Fibroblast of the aortic adventitia (primary cell): ENCODE measurements at regions not wholly inside any gene's neighbourhood (a gene's known extent, or its start where the extent isn't known, plus 50 kb on each side); places are given as distances from the start of the nearest gene placed in this dataset.

Source experiments
- DNase-seq: peaks from one replicate; pipeline ENCODE4 v3.0.0-alpha.2; 2010; ENCODE audit warnings: low read depth
- H3K4me3 ChIP-seq: 2 replicates; pipeline ENCODE4 v1.5.1; 2011; ENCODE audit warnings: low read depth, mild to moderate bottlenecking, control low read depth, low read length, moderate library complexity
- TF ChIP-seq, protein P1 (sequence below): IDR thresholded peaks from 2 replicates; pipeline ENCODE4 v1.5.1; 2011; ENCODE audit warnings: mild to moderate bottlenecking, low read length, control low read depth, inconsistent platforms; ENCODE audit not compliant: insufficient read depth

DNA sequence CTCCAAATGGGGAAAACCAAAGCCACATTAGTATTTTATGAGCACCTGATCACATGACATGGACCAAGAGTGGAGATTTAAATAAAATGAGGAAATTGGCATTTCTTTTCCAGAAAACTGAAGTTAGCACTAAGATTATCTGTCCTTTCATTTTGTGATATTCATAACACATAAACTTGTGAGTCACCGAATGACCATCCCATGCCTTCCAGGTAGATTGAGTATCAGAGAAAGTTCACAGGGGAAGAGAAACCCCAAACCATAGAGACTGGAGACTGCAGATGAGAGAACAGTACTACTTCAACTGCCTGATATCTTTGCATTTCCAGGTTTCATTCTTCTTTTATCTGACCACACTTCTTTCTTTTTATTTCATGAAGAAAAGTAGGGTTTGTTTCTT is 176.3 kb upstream of the LRP1B start:
- DNase-seq: no peak
- TF ChIP-seq, protein P1, sequence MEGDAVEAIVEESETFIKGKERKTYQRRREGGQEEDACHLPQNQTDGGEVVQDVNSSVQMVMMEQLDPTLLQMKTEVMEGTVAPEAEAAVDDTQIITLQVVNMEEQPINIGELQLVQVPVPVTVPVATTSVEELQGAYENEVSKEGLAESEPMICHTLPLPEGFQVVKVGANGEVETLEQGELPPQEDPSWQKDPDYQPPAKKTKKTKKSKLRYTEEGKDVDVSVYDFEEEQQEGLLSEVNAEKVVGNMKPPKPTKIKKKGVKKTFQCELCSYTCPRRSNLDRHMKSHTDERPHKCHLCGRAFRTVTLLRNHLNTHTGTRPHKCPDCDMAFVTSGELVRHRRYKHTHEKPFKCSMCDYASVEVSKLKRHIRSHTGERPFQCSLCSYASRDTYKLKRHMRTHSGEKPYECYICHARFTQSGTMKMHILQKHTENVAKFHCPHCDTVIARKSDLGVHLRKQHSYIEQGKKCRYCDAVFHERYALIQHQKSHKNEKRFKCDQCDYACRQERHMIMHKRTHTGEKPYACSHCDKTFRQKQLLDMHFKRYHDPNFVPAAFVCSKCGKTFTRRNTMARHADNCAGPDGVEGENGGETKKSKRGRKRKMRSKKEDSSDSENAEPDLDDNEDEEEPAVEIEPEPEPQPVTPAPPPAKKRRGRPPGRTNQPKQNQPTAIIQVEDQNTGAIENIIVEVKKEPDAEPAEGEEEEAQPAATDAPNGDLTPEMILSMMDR: no peak

DNA sequence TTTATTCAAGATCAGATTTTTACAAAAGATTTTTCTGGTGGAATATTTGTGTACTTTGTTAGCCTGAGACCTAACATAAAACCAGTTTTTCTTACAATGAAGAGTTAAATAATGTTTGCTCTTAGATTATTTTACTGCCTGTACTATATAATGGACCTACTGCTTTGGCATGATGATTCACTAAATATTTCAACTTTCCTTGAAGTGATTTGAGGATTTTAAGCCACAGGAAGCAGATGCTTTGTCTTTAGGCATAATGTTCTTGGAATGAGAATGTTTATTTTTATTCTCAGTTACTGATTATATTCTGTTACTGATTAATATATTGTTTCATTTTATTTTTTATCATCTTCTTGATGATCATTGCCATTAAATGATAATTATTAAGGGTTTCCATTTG is 175.3 kb upstream of the LRP1B start:
- TF ChIP-seq, protein P1: no peak
- H3K4me3 ChIP-seq: no peak overlapping the region
- DNase-seq: no peak

More for the DNA sequence above, 176.3 kb upstream of the LRP1B start:
- H3K4me3 ChIP-seq: no peak overlapping the region

DNA sequence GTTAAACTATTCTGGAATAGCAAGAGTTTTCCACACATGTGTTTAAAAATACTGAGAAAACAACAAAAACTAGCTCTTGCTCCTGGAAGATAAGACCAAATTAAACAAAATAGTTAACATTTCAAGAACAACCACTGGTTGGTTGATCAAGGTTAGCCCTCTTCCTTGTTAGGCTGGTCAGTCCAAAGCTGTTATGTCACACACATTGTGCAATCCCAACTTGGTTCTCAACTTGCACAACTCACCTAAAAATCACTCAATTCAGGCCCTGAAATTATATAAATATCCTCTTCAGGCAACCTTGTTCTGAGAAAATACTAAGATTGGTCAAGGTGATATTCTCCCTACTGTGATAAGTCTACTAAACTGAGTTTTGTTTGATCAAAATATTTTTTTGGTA is 169.7 kb upstream of the LRP1B start:
- DNase-seq: no peak
- TF ChIP-seq, protein P1: no peak
- no peak overlapping the region for H3K4me3 ChIP-seq

DNA sequence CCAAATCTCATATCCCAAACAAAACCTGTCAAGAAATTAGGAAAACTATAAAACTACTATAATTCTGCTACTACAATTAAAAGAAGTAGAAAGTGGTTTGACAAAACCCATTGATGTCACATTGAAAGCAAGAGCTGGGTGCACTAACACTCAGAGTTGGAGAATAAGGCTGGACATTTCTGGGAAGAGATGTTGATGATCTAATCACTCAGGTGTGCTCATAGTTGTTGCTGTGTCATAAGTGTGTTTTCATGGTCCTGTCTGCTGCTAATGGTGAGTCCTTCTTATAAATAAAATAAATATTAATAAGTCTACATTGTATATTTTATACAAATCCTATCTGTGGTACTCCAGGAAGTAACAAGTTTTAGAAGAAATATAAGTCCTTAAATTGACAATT is 168.2 kb upstream of the LRP1B start:
- H3K4me3 ChIP-seq: no peak overlapping the region
- TF ChIP-seq, protein P1: no peak
- no peak for DNase-seq

DNA sequence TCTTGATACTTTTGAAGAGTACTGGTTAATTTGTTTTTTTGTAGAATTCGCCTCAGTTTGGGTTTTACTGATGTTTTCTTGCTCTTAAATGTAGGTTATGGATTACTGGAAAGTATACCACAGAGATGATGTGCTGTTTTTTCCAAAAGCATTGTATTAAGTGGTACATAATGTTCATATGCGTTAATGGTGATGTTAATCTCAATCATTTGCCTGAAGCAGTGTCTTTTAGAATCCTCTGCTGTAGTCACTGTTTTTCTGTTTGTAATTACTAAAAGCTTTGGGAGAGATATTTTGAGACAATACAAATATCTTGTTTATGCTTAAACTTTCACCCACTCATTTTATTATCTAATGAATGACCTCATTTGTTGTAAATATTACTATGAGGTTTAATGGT is 163.4 kb upstream of the LRP1B start:
- DNase-seq: no peak
- TF ChIP-seq, protein P1: no peak
- no peak overlapping the region for H3K4me3 ChIP-seq

DNA sequence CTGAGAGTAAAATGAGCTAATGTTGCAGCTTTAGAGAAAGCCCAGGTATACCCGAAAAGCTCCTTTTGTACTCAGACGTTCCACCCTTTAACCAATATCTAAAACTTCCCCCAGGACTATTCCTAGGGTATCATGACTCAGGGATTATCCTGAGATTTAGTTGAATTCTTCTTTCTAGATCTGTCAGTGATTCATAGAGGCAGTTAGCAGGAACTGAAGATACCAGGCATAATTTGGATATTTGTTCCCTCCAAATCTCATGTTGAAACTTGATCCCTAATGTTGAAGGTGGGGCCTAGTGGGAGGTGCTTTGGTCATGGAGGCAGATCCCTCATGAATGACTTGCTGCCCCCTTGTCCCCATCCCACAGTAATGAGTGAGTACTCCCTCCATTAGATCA is 161.2 kb upstream of the LRP1B start:
- no peak overlapping the region for H3K4me3 ChIP-seq

DNA sequence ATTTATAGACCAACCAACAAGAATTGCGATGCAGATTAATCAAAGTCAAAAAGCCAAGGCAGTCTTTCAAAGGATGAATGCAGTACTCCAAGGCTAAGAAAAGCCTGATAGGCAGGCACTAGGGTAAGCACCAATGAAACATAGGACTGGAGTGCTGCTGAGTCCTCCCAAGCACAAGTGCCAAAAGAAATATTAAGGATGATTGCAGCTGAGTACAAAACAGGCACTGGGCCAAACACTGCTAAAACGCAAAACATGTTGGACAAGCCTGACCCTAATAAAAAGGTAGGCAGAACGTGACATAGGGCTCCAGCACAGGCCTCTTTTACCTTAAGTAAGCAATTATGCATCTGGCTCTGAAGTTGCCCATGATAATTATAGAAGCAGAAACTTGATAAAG is 160.1 kb upstream of the LRP1B start:
- no peak for DNase-seq
- TF ChIP-seq, protein P1: no peak

More for the DNA sequence above, 161.2 kb upstream of the LRP1B start:
- DNase-seq: no peak
- TF ChIP-seq, protein P1: no peak

More for the DNA sequence above, 160.1 kb upstream of the LRP1B start:
- no peak overlapping the region for H3K4me3 ChIP-seq
